Lower leg skin (tissue), 3 donors: ENCODE measurements at regions not wholly inside any gene's neighbourhood (a gene's known extent, or its start where the extent isn't known, plus 50 kb on each side); places are given as distances from the start of the nearest gene placed in this dataset.

Source experiments
- POLR2A ChIP-seq, 2 donors: fragments of 450-650 bp; IDR thresholded peaks; one replicate each; pipeline ENCODE4 v1.6.1; 2016 to 2017; ENCODE audit warnings: antibody characterized with exemption in 2 of 2, mild to moderate bottlenecking in 1 of 2, moderate library complexity in 1 of 2
- TF ChIP-seq, protein P1 (sequence below), 3 donors: fragments of 450-650 bp; IDR thresholded peaks; one replicate each; pipeline ENCODE4 v1.5.1; 2016; ENCODE audit warnings: antibody characterized with exemption in 3 of 3, mild to moderate bottlenecking in 3 of 3, moderate library complexity in 2 of 3

DNA sequence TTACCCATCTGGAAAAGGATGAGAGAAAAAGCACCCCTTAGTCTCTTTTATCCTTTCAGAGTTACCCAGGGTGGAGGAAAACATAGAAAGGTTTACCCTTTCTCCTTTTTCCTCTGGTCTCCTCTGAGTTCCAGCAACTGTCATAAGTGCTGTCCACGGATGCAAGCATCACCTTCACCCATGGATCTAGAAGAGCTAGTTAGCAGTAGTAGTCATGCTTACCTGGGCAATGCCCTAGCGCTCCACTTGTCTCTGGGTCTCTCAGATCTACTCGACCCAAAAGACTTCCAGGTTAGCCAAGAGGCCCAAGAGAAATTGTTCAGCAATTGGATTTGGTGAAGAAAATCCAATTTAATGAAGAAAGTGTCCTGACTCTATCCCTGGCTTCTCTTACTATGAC, 656.2 kb upstream of the PTPRD start:
- TF ChIP-seq, protein P1, sequence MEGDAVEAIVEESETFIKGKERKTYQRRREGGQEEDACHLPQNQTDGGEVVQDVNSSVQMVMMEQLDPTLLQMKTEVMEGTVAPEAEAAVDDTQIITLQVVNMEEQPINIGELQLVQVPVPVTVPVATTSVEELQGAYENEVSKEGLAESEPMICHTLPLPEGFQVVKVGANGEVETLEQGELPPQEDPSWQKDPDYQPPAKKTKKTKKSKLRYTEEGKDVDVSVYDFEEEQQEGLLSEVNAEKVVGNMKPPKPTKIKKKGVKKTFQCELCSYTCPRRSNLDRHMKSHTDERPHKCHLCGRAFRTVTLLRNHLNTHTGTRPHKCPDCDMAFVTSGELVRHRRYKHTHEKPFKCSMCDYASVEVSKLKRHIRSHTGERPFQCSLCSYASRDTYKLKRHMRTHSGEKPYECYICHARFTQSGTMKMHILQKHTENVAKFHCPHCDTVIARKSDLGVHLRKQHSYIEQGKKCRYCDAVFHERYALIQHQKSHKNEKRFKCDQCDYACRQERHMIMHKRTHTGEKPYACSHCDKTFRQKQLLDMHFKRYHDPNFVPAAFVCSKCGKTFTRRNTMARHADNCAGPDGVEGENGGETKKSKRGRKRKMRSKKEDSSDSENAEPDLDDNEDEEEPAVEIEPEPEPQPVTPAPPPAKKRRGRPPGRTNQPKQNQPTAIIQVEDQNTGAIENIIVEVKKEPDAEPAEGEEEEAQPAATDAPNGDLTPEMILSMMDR (IDR thresholded peaks at IDR 0.05): no peak
- no peak for TF ChIP-seq POLR2A (IDR thresholded peaks at IDR 0.05)
